ENCODE measurements at regions not wholly inside any gene's neighbourhood (a gene's known extent, or its start where the extent isn't known, plus 50 kb on each side); places are given as distances from the start of the nearest gene placed in this dataset.
"Not testable (repeated sequence)": the region's sequence is repeated elsewhere in the genome, so short reads cannot be mapped to it uniquely, and the experiment has no call there.

- Histone ChIP-seq H3K27me3 (ENCODE audit: control insufficient read depth, insufficient read depth, low read length) (no peaks in the 10 kb centered on the region), H3K9me3 (ENCODE audit: control insufficient read depth, low read depth, low read length) (no peaks in the 10 kb centered on the region), H3K4me3 (ENCODE audit: low read length) (no peak overlapping the region), H3K4me1 (ENCODE audit: control insufficient read depth, insufficient read depth, low read length) (no peaks in the 10 kb centered on the region), H3K36me3 (ENCODE audit: control insufficient read depth, insufficient read depth, low read length) (no peaks in the 10 kb centered on the region), H3K27ac (ENCODE audit: low read length) (no peak overlapping the region)
- no peak for DNase-seq
- WGBS (ENCODE audit: insufficient coverage, low lambda C conversion rate) = no CpG with 5 or more reads among the region's 19 CpGs
These were observed 267.9 kb upstream of the TCERG1L start for GRCh38 chr10:131579251-131580071.

GRCh38 chr10:131580076-131580652, 268.6 kb upstream of the TCERG1L start:
- no peaks in the 10 kb centered on the region for H3K27me3 ChIP-seq (ENCODE audit: control insufficient read depth, insufficient read depth, low read length)
- H3K9me3 ChIP-seq (ENCODE audit: control insufficient read depth, low read depth, low read length) = no peaks in the 10 kb centered on the region
- no peaks in the 10 kb centered on the region for H3K4me1 ChIP-seq (ENCODE audit: control insufficient read depth, insufficient read depth, low read length)
- H3K4me3 ChIP-seq (ENCODE audit: low read length) = no peak overlapping the region
- H3K27ac ChIP-seq (ENCODE audit: low read length) = no peak overlapping the region
- H3K36me3 ChIP-seq (ENCODE audit: control insufficient read depth, insufficient read depth, low read length) = no peaks in the 10 kb centered on the region
- no CpG with 5 or more reads among the region's 11 CpGs for WGBS (ENCODE audit: insufficient coverage, low lambda C conversion rate)
- DNase-seq = no peak

- no peak overlapping the region for H3K4me3 ChIP-seq (ENCODE audit: low read length)
- no peak overlapping the region for H3K27ac ChIP-seq (ENCODE audit: low read length)
- H3K4me1 ChIP-seq (ENCODE audit: control insufficient read depth, insufficient read depth, low read length) = no peaks in the 10 kb centered on the region
- no peak for DNase-seq
- no CpG with 5 or more reads among the region's 3 CpGs for WGBS (ENCODE audit: insufficient coverage, low lambda C conversion rate)
- H3K9me3 ChIP-seq (ENCODE audit: control insufficient read depth, low read depth, low read length) = no peaks in the 10 kb centered on the region
- H3K27me3 ChIP-seq (ENCODE audit: control insufficient read depth, insufficient read depth, low read length) = no peaks in the 10 kb centered on the region
- no peaks in the 10 kb centered on the region for H3K36me3 ChIP-seq (ENCODE audit: control insufficient read depth, insufficient read depth, low read length)
These were observed 269.2 kb upstream of the TCERG1L start for GRCh38 chr10:131580674-131581073.

GRCh38 chr10:131581547-131581946, 270.0 kb upstream of the TCERG1L start:
- not testable (repeated sequence) for H3K9me3 ChIP-seq (ENCODE audit: control insufficient read depth, low read depth, low read length); H3K36me3 ChIP-seq (ENCODE audit: control insufficient read depth, insufficient read depth, low read length); H3K27ac ChIP-seq (ENCODE audit: low read length); H3K27me3 ChIP-seq (ENCODE audit: control insufficient read depth, insufficient read depth, low read length); H3K4me1 ChIP-seq (ENCODE audit: control insufficient read depth, insufficient read depth, low read length); DNase-seq; H3K4me3 ChIP-seq (ENCODE audit: low read length)
- no CpG with 5 or more reads among the region's 7 CpGs for WGBS (ENCODE audit: insufficient coverage, low lambda C conversion rate)

GRCh38 chr10:131584287-131584686, 272.8 kb upstream of the TCERG1L start:
- Histone ChIP-seq H3K9me3 (ENCODE audit: control insufficient read depth, low read depth, low read length) (no peaks in the 10 kb centered on the region), H3K36me3 (ENCODE audit: control insufficient read depth, insufficient read depth, low read length) (no peaks in the 10 kb centered on the region), H3K4me1 (ENCODE audit: control insufficient read depth, insufficient read depth, low read length) (no peaks in the 10 kb centered on the region), H3K4me3 (ENCODE audit: low read length) (no peak overlapping the region), H3K27ac (ENCODE audit: low read length) (no peak overlapping the region), H3K27me3 (ENCODE audit: control insufficient read depth, insufficient read depth, low read length) (no peaks in the 10 kb centered on the region)
- no peak for DNase-seq
- WGBS (ENCODE audit: insufficient coverage, low lambda C conversion rate) = no CpG with 5 or more reads among the region's 12 CpGs

GRCh38 chr10:131585761-131586160, 274.2 kb upstream of the TCERG1L start:
- no peak for DNase-seq
- WGBS (ENCODE audit: insufficient coverage, low lambda C conversion rate) = 80% methylated on average over 1 of the region's 3 CpGs
- Histone ChIP-seq H3K9me3 (ENCODE audit: control insufficient read depth, low read depth, low read length) (peaks cover 4% of the 10 kb centered on the region), H3K36me3 (ENCODE audit: control insufficient read depth, insufficient read depth, low read length) (no peaks in the 10 kb centered on the region), H3K4me3 (ENCODE audit: low read length) (no peak overlapping the region), H3K4me1 (ENCODE audit: control insufficient read depth, insufficient read depth, low read length) (no peaks in the 10 kb centered on the region), H3K27me3 (ENCODE audit: control insufficient read depth, insufficient read depth, low read length) (no peaks in the 10 kb centered on the region), H3K27ac (ENCODE audit: low read length) (no peak overlapping the region)

- 83% methylated on average over 2 of the region's 5 CpGs for WGBS (ENCODE audit: insufficient coverage, low lambda C conversion rate)
- Histone ChIP-seq H3K4me1 (ENCODE audit: control insufficient read depth, insufficient read depth, low read length) (no peaks in the 10 kb centered on the region), H3K36me3 (ENCODE audit: control insufficient read depth, insufficient read depth, low read length) (no peaks in the 10 kb centered on the region)
These were observed 275.4 kb upstream of the TCERG1L start for GRCh38 chr10:131586958-131587357.

GRCh38 chr10:131587976-131588680, 276.6 kb upstream of the TCERG1L start:
- no peak for DNase-seq
- H3K9me3 ChIP-seq (ENCODE audit: control insufficient read depth, low read depth, low read length) = peaks cover 7% of the 10 kb centered on the region
- no peak overlapping the region for H3K27ac ChIP-seq (ENCODE audit: low read length)
- WGBS (ENCODE audit: insufficient coverage, low lambda C conversion rate) = no CpG with 5 or more reads among the region's 11 CpGs
- no peaks in the 10 kb centered on the region for H3K27me3 ChIP-seq (ENCODE audit: control insufficient read depth, insufficient read depth, low read length)
- H3K4me3 ChIP-seq (ENCODE audit: low read length) = no peak overlapping the region
- no peaks in the 10 kb centered on the region for H3K36me3 ChIP-seq (ENCODE audit: control insufficient read depth, insufficient read depth, low read length)
- H3K4me1 ChIP-seq (ENCODE audit: control insufficient read depth, insufficient read depth, low read length) = no peaks in the 10 kb centered on the region

More at GRCh38 chr10:131586958-131587357, 275.4 kb upstream of the TCERG1L start:
- DNase-seq = no peak
- Histone ChIP-seq H3K27me3 (ENCODE audit: control insufficient read depth, insufficient read depth, low read length) (no peaks in the 10 kb centered on the region), H3K4me3 (ENCODE audit: low read length) (no peak overlapping the region), H3K27ac (ENCODE audit: low read length) (no peak overlapping the region), H3K9me3 (ENCODE audit: control insufficient read depth, low read depth, low read length) (peaks cover 7% of the 10 kb centered on the region)

- Histone ChIP-seq H3K27me3 (ENCODE audit: control insufficient read depth, insufficient read depth, low read length) (no peaks in the 10 kb centered on the region), H3K4me1 (ENCODE audit: control insufficient read depth, insufficient read depth, low read length) (no peaks in the 10 kb centered on the region), H3K27ac (ENCODE audit: low read length) (no peak overlapping the region), H3K4me3 (ENCODE audit: low read length) (no peak overlapping the region), H3K36me3 (ENCODE audit: control insufficient read depth, insufficient read depth, low read length) (no peaks in the 10 kb centered on the region), H3K9me3 (ENCODE audit: control insufficient read depth, low read depth, low read length) (peaks cover 7% of the 10 kb centered on the region)
- no peak for DNase-seq
- WGBS (ENCODE audit: insufficient coverage, low lambda C conversion rate) = no CpG with 5 or more reads among the region's 11 CpGs
These were observed 277.2 kb upstream of the TCERG1L start for GRCh38 chr10:131588704-131589220.

- Histone ChIP-seq H3K4me3 (ENCODE audit: low read length) (no peak overlapping the region), H3K27me3 (ENCODE audit: control insufficient read depth, insufficient read depth, low read length) (no peaks in the 10 kb centered on the region), H3K4me1 (ENCODE audit: control insufficient read depth, insufficient read depth, low read length) (no peaks in the 10 kb centered on the region), H3K27ac (ENCODE audit: low read length) (no peak overlapping the region), H3K9me3 (ENCODE audit: control insufficient read depth, low read depth, low read length) (peaks cover 7% of the 10 kb centered on the region), H3K36me3 (ENCODE audit: control insufficient read depth, insufficient read depth, low read length) (no peaks in the 10 kb centered on the region)
- no CpG with 5 or more reads among the region's 1 CpG for WGBS (ENCODE audit: insufficient coverage, low lambda C conversion rate)
- no peak for DNase-seq
These were observed 279.0 kb upstream of the TCERG1L start for GRCh38 chr10:131590567-131590966.

Measured in large intestine (tissue), 3 donors.